HepG2 (cell line): ENCODE measurements at regions not wholly inside any gene's neighbourhood (a gene's known extent, or its start where the extent isn't known, plus 50 kb on each side); places are given as distances from the start of the nearest gene placed in this dataset.

Source experiments
- ATAC-seq: fragments of 200-7000 bp; cut with Tn5 transposase; 3 replicates; pipeline ENCODE4 v1.9.1; 2020; ENCODE audit warnings: mild to moderate bottlenecking, moderate library complexity
- BruUV-seq: library from RNA; stranded (reverse); fragments of 400-500 nt; replicated peaks from 2 replicates; lab custom pipeline; 2021; lab: Mats Ljungman, UMichigan
- CTCF ChIA-PET: fragments of 300-600 bp; formaldehyde crosslinking; extraction: SDS; loops from one replicate; lab custom pipeline; 2021; ENCODE audit warnings: low total read pairs, inconsistent platforms, low intra/inter-chr PET ratio; lab: Yijun Ruan, JAX
- POLR2A ChIA-PET: fragments of 350-600 bp; sonication (Branson Sonifier 250); formaldehyde crosslinking; loops from one replicate; lab custom pipeline; 2020; ENCODE audit warnings: antibody characterized with exemption, inconsistent platforms; lab: Yijun Ruan, JAX
- DNase-seq: peaks from one replicate; pipeline ENCODE4 v3.0.0-alpha.2; 2015; ENCODE audit warnings: low spot score
- FAIRE-seq: peaks from 3 replicates; lab custom pipeline; 2011; peaks lifted over from hg19 to GRCh38; lab: Jason Lieb, UNC
- H2AFZ ChIP-seq: one replicate; pipeline ENCODE4 v1.6.1; 2011; ENCODE audit warnings: low read length, inconsistent platforms
- H3K27ac ChIP-seq: fragments of 300-600 bp; 3 replicates; pipeline ENCODE4 v1.8.0; 2011; ENCODE audit warnings: mixed run types, mild to moderate bottlenecking, mixed read lengths, low read length, inconsistent platforms; ENCODE audit not compliant: insufficient read depth; ENCODE audit errors: extremely low read length
- H3K27me3 ChIP-seq, 2 experiments: fragments of 200-600 bp in 1 of 2; 2 replicates in 1 of 2; 3 replicates in 1 of 2; pipeline versions ENCODE4 v1.6.0 to v1.8.0; 2011; ENCODE audit warnings: low read length in 2 of 2, mild to moderate bottlenecking in 2 of 2, moderate library complexity in 2 of 2, inconsistent platforms in 1 of 2; ENCODE audit not compliant: insufficient read depth in 2 of 2, control insufficient read depth in 1 of 2
- H3K36me3 ChIP-seq, 2 experiments: fragments of 200-600 bp in 1 of 2; replicated peaks in 1 of 2; 2 replicates in 1 of 2; 3 replicates in 1 of 2; pipeline versions ENCODE4 v1.5.1 to v1.8.0; 2011; ENCODE audit warnings: low read length in 2 of 2, inconsistent platforms in 1 of 2; ENCODE audit not compliant: insufficient read depth in 2 of 2, control insufficient read depth in 1 of 2
- H3K4me1 ChIP-seq: 2 replicates; pipeline ENCODE4 v1.5.1; 2012; ENCODE audit warnings: low read length, inconsistent platforms; ENCODE audit not compliant: insufficient read depth
- H3K4me2 ChIP-seq: 2 replicates; pipeline ENCODE4 v1.6.0; 2011; ENCODE audit warnings: low read depth, low read length, inconsistent platforms
- H3K4me3 ChIP-seq, 3 experiments: fragments of 200-600 bp in 1 of 3; sonication (generic), shearing (Covaris generic) in 1 of 3; replicated peaks in 1 of 3; 2 replicates each; pipeline ENCODE4 v1.5.1; 2011 to 2016; ENCODE audit warnings: low read length in 3 of 3, inconsistent platforms in 2 of 3, low read depth in 2 of 3, mild to moderate bottlenecking in 2 of 3, control low read depth in 1 of 3, mixed read lengths in 1 of 3; ENCODE audit not compliant: insufficient read depth in 1 of 3
- H3K79me2 ChIP-seq: one replicate; pipeline ENCODE4 v1.6.1; 2011; ENCODE audit warnings: low read length, inconsistent platforms; ENCODE audit not compliant: insufficient read depth
- H3K9ac ChIP-seq: 2 replicates; pipeline ENCODE4 v1.6.0; 2011; ENCODE audit warnings: mild to moderate bottlenecking, low read depth, low read length, inconsistent platforms; ENCODE audit not compliant: insufficient read depth
- H3K9me3 ChIP-seq: 2 replicates; pipeline ENCODE4 v1.5.1; 2012; ENCODE audit warnings: mild to moderate bottlenecking, low read length
- H4K20me1 ChIP-seq: 2 replicates; pipeline ENCODE4 v1.6.0; 2011; ENCODE audit warnings: inconsistent platforms, mild to moderate bottlenecking, low read length, moderate library complexity; ENCODE audit not compliant: insufficient read depth
- JDP2 ChIP-seq: sonication (generic); formaldehyde crosslinking; IDR thresholded peaks from 2 replicates; pipeline ENCODE4 v1.8.1; 2022; ENCODE audit warnings: missing genetic modification reagents, borderline replicate concordance
- PAWR ChIP-seq: sonication (generic); formaldehyde crosslinking; IDR thresholded peaks from 2 replicates; pipeline ENCODE4 v1.4.0; 2020; ENCODE audit warnings: missing genetic modification reagents, mild to moderate bottlenecking, borderline replicate concordance
- PREB ChIP-seq: sonication (generic); formaldehyde crosslinking; IDR thresholded peaks from 2 replicates; pipeline ENCODE4 v1.4.0; 2020; ENCODE audit warnings: missing genetic modification reagents
- SOX13 ChIP-seq, 3 experiments: fragments of 450-650 bp in 1 of 3; sonication (generic) in 1 of 3; formaldehyde crosslinking in 1 of 3; IDR thresholded peaks in 2 of 3; conservative IDR thresholded peaks in 1 of 3; 2 replicates each; pipeline versions ENCODE4 v1.5.0 to v1.6.1; 2016 to 2020; ENCODE audit warnings: antibody characterized with exemption in 1 of 3, mild to moderate bottlenecking in 1 of 3, missing compliant biosample characterization in 1 of 3, missing genetic modification reagents in 1 of 3, moderate library complexity in 1 of 3
- TEAD2 ChIP-seq: sonication (generic); formaldehyde crosslinking; IDR thresholded peaks from 2 replicates; pipeline ENCODE4 v1.9.0; 2021; ENCODE audit warnings: missing genetic modification reagents
- ZNF33B ChIP-seq: sonication (generic); formaldehyde crosslinking; IDR thresholded peaks from 2 replicates; pipeline ENCODE4 v1.5.1; 2020; ENCODE audit warnings: mild to moderate bottlenecking, missing genetic modification reagents
- ZNF790 ChIP-seq: sonication (generic); formaldehyde crosslinking; IDR thresholded peaks from 2 replicates; pipeline ENCODE4 v1.8.0; 2022; ENCODE audit warnings: missing genetic modification reagents, mild to moderate bottlenecking, borderline replicate concordance
- ZNF883 ChIP-seq: sonication (generic); formaldehyde crosslinking; IDR thresholded peaks from 2 replicates; pipeline ENCODE4 v1.5.1; 2020; ENCODE audit warnings: mild to moderate bottlenecking, missing genetic modification reagents; ENCODE audit errors: not compliant biosample characterization
- WGBS: methylation state at CpG from one replicate; pipeline ENCODE4 v1.1.6; 2017; ENCODE audit warnings: low lambda C conversion rate; 5-methylcytosine and 5-hydroxymethylcytosine counted together
- in situ Hi-C: cut with HindIII; loops from 2 replicates; pipeline ENCODE4 v1.10.0; 2017; ENCODE audit warnings: low pct_unique_long_range_greater_than_20kb; ENCODE audit not compliant: extremely low pct_ligation_motif_present
- intact Hi-C: fragments of 100-400 bp; cut with micrococcal nuclease; formaldehyde crosslinking; loops from one replicate; pipeline ENCODE4 v1.10.0; 2022; ENCODE audit not compliant: unreplicated experiment

- Histone ChIP-seq H3K4me2 (no peak overlapping the region), H3K79me2 (no peaks in the 10 kb centered on the region), H2AFZ (no peak overlapping the region), H3K27me3 (peaks cover 0 to 39% of the 10 kb centered on the region in 2 experiments; a peak in 4 of 5 replicates), H3K9ac (no peak overlapping the region), H3K27ac (no peak overlapping the region), H3K36me3 (no peaks in the 10 kb centered on the region), H3K9me3 (no peaks in the 10 kb centered on the region), H3K4me3 (no peak overlapping the region), H3K4me1 (peaks cover 12% of the 10 kb centered on the region), H4K20me1 (no peaks in the 10 kb centered on the region)
- in situ Hi-C loops = no loop called here
- 46% methylated on average over 6 of the region's 6 CpGs for WGBS
- TF ChIP-seq PREB (no peak), ZNF883 (CRISPR knock-in tag) (no peak)
- FAIRE-seq = no peak
- ChIA-PET POLR2A (no interaction called here), CTCF (no interaction called here)
- intact Hi-C loops = no loop called here
- no peak for DNase-seq
- no TSS peak for BruUV-seq
- no peak; the same call in 2 of the 3 replicates for ATAC-seq
These were observed 87.7 kb downstream of the PXDC1 start for GRCh38 chr6:3663811-3664210.

GRCh38 chr6:3663081-3663480, 88.4 kb downstream of the PXDC1 start:
- no peaks in the 10 kb centered on the region for H3K9me3 ChIP-seq
- CTCF ChIA-PET = no interaction called here
- peaks cover 12% of the 10 kb centered on the region for H3K4me1 ChIP-seq
- H3K36me3 ChIP-seq = no peaks in the 10 kb centered on the region
- H3K9ac ChIP-seq = no peak overlapping the region
- no peak overlapping the region for H3K4me2 ChIP-seq
- H3K27me3 ChIP-seq = peaks cover 0 to 44% of the 10 kb centered on the region in 2 experiments; a peak in 4 of 5 replicates
- BruUV-seq = no TSS peak
- no peaks in the 10 kb centered on the region for H3K79me2 ChIP-seq
- in situ Hi-C loops = no loop called here
- H2AFZ ChIP-seq = no peak overlapping the region
- no peak for FAIRE-seq
- POLR2A ChIA-PET = no interaction called here
- 72% methylated on average over 8 of the region's 8 CpGs for WGBS
- no peak for DNase-seq
- no peak overlapping the region for H3K27ac ChIP-seq
- no peaks in the 10 kb centered on the region for H4K20me1 ChIP-seq
- intact Hi-C loops = no loop called here
- ATAC-seq = no peak
- no peak overlapping the region for H3K4me3 ChIP-seq
- TF ChIP-seq JDP2 (CRISPR knock-in tag) (no peak), ZNF790 (CRISPR knock-in tag) (no peak), PAWR (CRISPR knock-in tag) (no peak), TEAD2 (CRISPR knock-in tag) (no peak), ZNF33B (CRISPR knock-in tag) (no peak), SOX13 (IDR thresholded peaks at IDR 0.05) (no peak), SOX13 (CRISPR knock-in tag; conservative IDR thresholded peaks at IDR 0.05 in 1 of 2, IDR thresholded peaks at IDR 0.05 in 1 of 2) (no peak)
